BJ (cell line): ENCODE measurements at regions not wholly inside any gene's neighbourhood (a gene's known extent, or its start where the extent isn't known, plus 50 kb on each side); places are given as distances from the start of the nearest gene placed in this dataset.

ENCODE experiments used
- CTCF ChIA-PET: fragments of 350-600 bp; formaldehyde crosslinking; extraction: SDS; loops from one replicate; lab custom pipeline; 2021; ENCODE audit warnings: antibody characterized with exemption, inconsistent platforms; lab: Yijun Ruan, JAX
- POLR2A ChIA-PET: fragments of 300-600 bp; sonication (Branson Sonifier 250); formaldehyde crosslinking; extraction: SDS; loops from one replicate; lab custom pipeline; 2021; ENCODE audit warnings: antibody characterized with exemption; lab: Charles Lee
- DNase-seq: peaks from one replicate; pipeline ENCODE4 v3.0.0-alpha.2; 2011; ENCODE audit warnings: low read depth
- H3K27me3 ChIP-seq: 2 replicates; pipeline ENCODE4 v1.6.0; 2011; ENCODE audit warnings: low read length; ENCODE audit not compliant: control insufficient read depth, insufficient read depth
- H3K36me3 ChIP-seq: 2 replicates; pipeline ENCODE4 v1.5.1; 2011; ENCODE audit warnings: low read length; ENCODE audit not compliant: control insufficient read depth, insufficient read depth
- H3K4me3 ChIP-seq: 2 replicates; pipeline ENCODE4 v1.5.1; 2011; ENCODE audit warnings: low read depth, mild to moderate bottlenecking, control low read depth, low read length
- TF ChIP-seq, protein P1 (sequence below): IDR thresholded peaks from 2 replicates; pipeline ENCODE4 v1.5.1; 2011; ENCODE audit warnings: low read depth, mild to moderate bottlenecking, control low read depth, inconsistent platforms, low read length, moderate library complexity; ENCODE audit not compliant: insufficient read depth

DNA sequence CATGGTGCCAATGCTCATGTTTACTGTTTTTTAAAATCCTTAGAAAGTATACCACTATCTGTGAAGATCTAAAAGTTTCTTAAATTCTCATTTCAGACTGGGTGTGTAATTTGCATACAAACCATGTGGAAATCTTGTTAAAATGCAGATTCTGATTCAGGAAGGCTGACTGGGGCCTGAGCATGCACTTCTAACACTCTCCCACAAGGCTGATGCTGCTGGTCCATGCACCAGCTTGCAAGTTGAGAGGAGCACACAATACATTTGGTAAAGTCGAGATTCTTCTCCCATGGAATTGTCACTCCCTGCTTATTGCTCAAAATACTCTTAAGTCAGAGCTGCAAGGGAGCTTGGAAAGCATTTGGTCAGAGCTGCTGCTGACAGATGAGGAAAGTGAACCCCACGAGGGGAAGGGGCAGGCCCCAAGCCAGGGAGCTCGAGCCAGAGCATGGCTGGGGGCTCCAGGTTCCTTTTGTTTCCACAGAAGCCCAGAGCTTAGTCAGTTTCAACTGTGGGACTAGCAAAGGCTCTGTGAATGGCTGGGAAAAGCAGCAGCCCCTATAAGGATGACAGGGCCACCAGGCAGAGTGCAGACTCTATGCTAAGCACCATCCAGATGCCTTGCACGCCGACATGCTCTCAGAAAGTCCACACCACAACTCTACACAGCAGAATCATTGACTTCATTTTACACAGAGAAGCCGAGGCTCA, 93.5 kb upstream of the HAND1 start:
- DNase-seq = no peak
- TF ChIP-seq, protein P1, sequence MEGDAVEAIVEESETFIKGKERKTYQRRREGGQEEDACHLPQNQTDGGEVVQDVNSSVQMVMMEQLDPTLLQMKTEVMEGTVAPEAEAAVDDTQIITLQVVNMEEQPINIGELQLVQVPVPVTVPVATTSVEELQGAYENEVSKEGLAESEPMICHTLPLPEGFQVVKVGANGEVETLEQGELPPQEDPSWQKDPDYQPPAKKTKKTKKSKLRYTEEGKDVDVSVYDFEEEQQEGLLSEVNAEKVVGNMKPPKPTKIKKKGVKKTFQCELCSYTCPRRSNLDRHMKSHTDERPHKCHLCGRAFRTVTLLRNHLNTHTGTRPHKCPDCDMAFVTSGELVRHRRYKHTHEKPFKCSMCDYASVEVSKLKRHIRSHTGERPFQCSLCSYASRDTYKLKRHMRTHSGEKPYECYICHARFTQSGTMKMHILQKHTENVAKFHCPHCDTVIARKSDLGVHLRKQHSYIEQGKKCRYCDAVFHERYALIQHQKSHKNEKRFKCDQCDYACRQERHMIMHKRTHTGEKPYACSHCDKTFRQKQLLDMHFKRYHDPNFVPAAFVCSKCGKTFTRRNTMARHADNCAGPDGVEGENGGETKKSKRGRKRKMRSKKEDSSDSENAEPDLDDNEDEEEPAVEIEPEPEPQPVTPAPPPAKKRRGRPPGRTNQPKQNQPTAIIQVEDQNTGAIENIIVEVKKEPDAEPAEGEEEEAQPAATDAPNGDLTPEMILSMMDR = no peak
- CTCF ChIA-PET = interaction anchor here (1.2 kb wide), 1 partner anchor 51 kb away, joined by 3 read pairs; no protein-coding TSS in a partner anchor
- POLR2A ChIA-PET = no interaction called here
- peaks cover 8% of the 10 kb centered on the region for H3K27me3 ChIP-seq
- no peaks in the 10 kb centered on the region for H3K36me3 ChIP-seq
- H3K4me3 ChIP-seq = no peak overlapping the region

DNA sequence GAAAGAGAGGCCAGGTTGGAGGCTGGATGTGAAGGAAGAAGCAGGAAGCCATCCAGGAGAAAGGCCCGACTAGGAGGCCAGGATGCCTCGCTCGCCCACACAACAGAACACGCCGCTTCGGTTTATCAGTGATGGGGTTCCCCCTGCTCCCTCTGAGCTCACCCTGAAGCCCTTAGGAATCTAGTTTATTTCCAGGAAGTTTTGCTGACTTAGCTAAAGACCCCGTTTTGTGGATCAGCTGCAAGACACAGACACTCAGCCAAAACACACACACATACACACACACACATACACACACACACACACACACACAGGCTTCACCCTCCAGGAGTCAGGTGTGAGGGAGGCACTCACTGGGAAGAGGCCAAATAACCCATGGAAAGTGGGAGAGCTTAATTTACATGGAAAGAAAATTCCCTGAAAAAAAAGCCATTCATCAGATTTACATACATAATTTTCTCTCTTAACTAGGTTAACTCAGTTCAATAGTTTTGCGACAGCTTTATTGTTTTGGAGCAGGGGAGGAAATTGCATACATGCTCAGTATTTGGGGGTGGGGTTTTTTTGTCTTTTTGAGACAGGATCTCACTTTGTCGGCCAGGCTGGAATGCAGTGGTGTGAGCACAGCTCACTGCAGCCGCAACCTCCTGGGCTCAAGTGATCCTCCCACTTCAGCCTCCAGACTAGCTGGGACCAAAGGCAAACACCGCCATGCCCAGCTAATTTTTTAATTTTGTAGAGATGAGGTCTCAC, 92.7 kb upstream of the HAND1 start:
- ChIA-PET POLR2A (no interaction called here), CTCF (interaction anchor here (1.0 to 1.4 kb wide), 3 partner anchors 47 to 103 kb away, joined by 3 to 5 read pairs (median 3); no protein-coding TSS in a partner anchor)
- DNase-seq = no peak
- TF ChIP-seq, protein P1 = no peak
- Histone ChIP-seq H3K4me3 (no peak overlapping the region), H3K27me3 (peaks cover 10% of the 10 kb centered on the region), H3K36me3 (no peaks in the 10 kb centered on the region)

DNA sequence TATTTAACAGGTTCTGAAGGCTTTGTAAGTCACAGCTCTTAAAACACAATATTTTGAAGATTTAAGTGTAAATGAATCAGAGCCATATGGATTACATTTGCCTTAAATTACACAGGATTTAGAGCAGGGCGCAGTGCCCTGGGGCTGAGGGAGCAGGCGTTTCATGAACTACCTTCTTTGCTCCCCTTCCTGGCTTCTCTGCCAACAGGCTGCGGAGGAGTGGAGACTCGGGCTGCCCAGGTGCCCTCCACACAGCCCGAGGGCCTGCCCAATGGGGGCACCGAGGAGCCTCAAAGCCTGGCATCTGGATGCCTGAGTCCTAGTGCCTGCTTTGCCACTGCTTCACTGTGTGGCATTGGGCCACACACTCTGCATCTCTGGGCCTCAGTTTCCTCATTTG, 90.6 kb upstream of the HAND1 start:
- no peak for DNase-seq
- TF ChIP-seq, protein P1 = no peak
- H3K27me3 ChIP-seq = peaks cover 5% of the 10 kb centered on the region
- ChIA-PET POLR2A (no interaction called here), CTCF (no interaction called here)
- H3K4me3 ChIP-seq = no peak overlapping the region
- H3K36me3 ChIP-seq = no peaks in the 10 kb centered on the region

DNA sequence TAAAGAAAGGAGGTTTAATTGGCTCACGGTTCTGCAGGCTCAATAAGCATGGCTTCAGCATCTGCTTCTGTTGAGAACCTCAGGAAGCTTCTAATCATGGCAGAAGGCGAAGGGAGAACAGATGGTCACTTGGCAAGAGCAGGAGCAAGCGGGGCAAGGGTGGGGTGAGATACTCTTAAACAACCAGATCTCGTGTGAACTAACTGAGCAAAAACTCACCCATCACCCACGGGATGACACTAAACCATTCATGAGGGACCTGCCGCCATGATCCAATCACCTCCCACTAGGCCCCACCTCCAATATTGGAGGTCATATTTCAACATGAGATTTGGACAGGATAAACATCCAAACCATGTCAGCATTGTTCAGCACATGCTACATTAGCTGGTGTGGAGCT, 89.1 kb upstream of the HAND1 start:
- Histone ChIP-seq H3K27me3 (peaks cover 5% of the 10 kb centered on the region), H3K4me3 (no peak overlapping the region), H3K36me3 (no peaks in the 10 kb centered on the region)
- TF ChIP-seq, protein P1 = no peak
- ChIA-PET POLR2A (no interaction called here), CTCF (no interaction called here)
- DNase-seq = no peak

DNA sequence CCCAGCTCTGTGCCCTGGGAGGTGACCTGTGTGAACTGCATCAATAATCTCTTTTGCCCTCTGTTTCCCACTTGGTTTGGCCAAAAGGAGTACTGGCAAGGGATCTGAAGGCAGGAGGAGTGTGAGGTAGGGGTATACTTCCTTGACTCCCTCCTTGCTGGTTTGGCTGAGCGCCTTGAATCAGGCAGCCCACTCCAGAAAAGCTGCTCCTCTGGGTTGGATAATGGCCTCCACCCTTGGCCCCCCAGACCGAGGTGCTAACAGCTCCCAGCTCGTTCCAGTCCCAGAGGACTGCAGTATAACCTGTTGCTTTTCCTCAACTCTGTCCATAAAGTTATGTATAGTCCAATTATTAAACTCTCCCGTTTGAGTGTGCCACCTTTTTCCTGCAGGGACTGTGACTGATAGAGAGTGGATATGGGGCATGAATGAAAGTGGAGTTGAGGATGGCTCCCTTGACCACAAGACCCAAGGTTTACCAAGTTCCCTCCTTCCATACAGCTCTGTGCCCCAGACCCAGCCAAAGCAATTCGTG, 88.2 kb upstream of the HAND1 start:
- CTCF ChIA-PET = interaction anchor here (0.6 to 2.7 kb wide), 3 partner anchors 10 to 582 kb away, joined by 3 to 7 read pairs (median 3); no protein-coding TSS in a partner anchor
- Histone ChIP-seq H3K27me3 (peaks cover 3% of the 10 kb centered on the region; the same call in 1 of the 2 replicates), H3K4me3 (no peak overlapping the region), H3K36me3 (no peaks in the 10 kb centered on the region)
- no peak for DNase-seq
- TF ChIP-seq, protein P1 = no peak
- POLR2A ChIA-PET = no interaction called here
